T-helper 2 cell treated with Interferon-gamma antibody and Interleukin-4, amounts not matched to agents 5 μg/mL and 100 μg/mL, for 36 hours (primary cell): ENCODE measurements at regions not wholly inside any gene's neighbourhood (a gene's known extent, or its start where the extent isn't known, plus 50 kb on each side); places are given as distances from the start of the nearest gene placed in this dataset.

Source experiments
- DNase-seq: peaks from one replicate; pipeline ENCODE4 v3.0.0; 2021; ENCODE audit warnings: low spot score
- H3K27ac Mint-ChIP-seq: one replicate; pipeline ENCODE4 v1.8.0; 2021; ENCODE audit warnings: mild to moderate bottlenecking, mixed read lengths
- H3K27me3 Mint-ChIP-seq: one replicate; pipeline ENCODE4 v1.8.0; 2021; ENCODE audit warnings: low read depth, mixed read lengths
- H3K36me3 Mint-ChIP-seq: one replicate; pipeline ENCODE4 v1.8.0; 2021; ENCODE audit warnings: low read depth, mixed read lengths
- H3K4me1 Mint-ChIP-seq: one replicate; pipeline ENCODE4 v1.8.0; 2021; ENCODE audit warnings: low read depth, mixed read lengths
- H3K4me3 Mint-ChIP-seq: one replicate; pipeline ENCODE4 v1.8.0; 2022; ENCODE audit warnings: mild to moderate bottlenecking, moderate library complexity, mixed read lengths
- H3K9me3 Mint-ChIP-seq: one replicate; pipeline ENCODE4 v1.8.0; 2021; ENCODE audit warnings: mixed read lengths

GRCh38 chr17:79141578-79142355 lies 67.1 kb downstream of the ENGASE start:
- Mint-ChIP-seq H3K9me3 (no peaks in the 10 kb centered on the region), H3K27ac (no peak overlapping the region), H3K4me1 (no peaks in the 10 kb centered on the region)

GRCh38 chr17:79138826-79139225 lies 64.2 kb downstream of the ENGASE start:
- no peaks in the 10 kb centered on the region for H3K4me1 Mint-ChIP-seq
- H3K27ac Mint-ChIP-seq: no peak overlapping the region
- H3K36me3 Mint-ChIP-seq: no peaks in the 10 kb centered on the region
- no peak for DNase-seq
- no peak overlapping the region for H3K4me3 Mint-ChIP-seq
- no peaks in the 10 kb centered on the region for H3K9me3 Mint-ChIP-seq
- no peaks in the 10 kb centered on the region for H3K27me3 Mint-ChIP-seq

More at GRCh38 chr17:79141578-79142355, 67.1 kb downstream of the ENGASE start:
- no peaks in the 10 kb centered on the region for H3K27me3 Mint-ChIP-seq
- no peaks in the 10 kb centered on the region for H3K36me3 Mint-ChIP-seq
- no peak overlapping the region for H3K4me3 Mint-ChIP-seq
- no peak for DNase-seq

GRCh38 chr17:79137789-79138165 lies 63.2 kb downstream of the ENGASE start:
- Mint-ChIP-seq H3K27me3 (no peaks in the 10 kb centered on the region), H3K4me1 (no peaks in the 10 kb centered on the region), H3K27ac (no peak overlapping the region), H3K9me3 (no peaks in the 10 kb centered on the region), H3K4me3 (no peak overlapping the region), H3K36me3 (no peaks in the 10 kb centered on the region)
- DNase-seq: no peak

GRCh38 chr17:79137015-79137788 lies 62.6 kb downstream of the ENGASE start:
- no peak for DNase-seq
- H3K9me3 Mint-ChIP-seq: no peaks in the 10 kb centered on the region
- no peaks in the 10 kb centered on the region for H3K27me3 Mint-ChIP-seq
- no peaks in the 10 kb centered on the region for H3K36me3 Mint-ChIP-seq
- no peaks in the 10 kb centered on the region for H3K4me1 Mint-ChIP-seq
- H3K4me3 Mint-ChIP-seq: no peak overlapping the region
- H3K27ac Mint-ChIP-seq: no peak overlapping the region

GRCh38 chr17:79136596-79136995 lies 62.0 kb downstream of the ENGASE start:
- Mint-ChIP-seq H3K4me3 (no peak overlapping the region), H3K27me3 (no peaks in the 10 kb centered on the region), H3K4me1 (no peaks in the 10 kb centered on the region), H3K36me3 (no peaks in the 10 kb centered on the region), H3K27ac (no peak overlapping the region), H3K9me3 (no peaks in the 10 kb centered on the region)
- no peak for DNase-seq
